ENCODE measurements at regions not wholly inside any gene's neighbourhood (a gene's known extent, or its start where the extent isn't known, plus 50 kb on each side); places are given as distances from the start of the nearest gene placed in this dataset.
A peak's percentile ranks its signal among the peaks of the same experiment; 100 is the strongest.

- 79 to 85% methylated on average over 2 of the region's 2 CpGs for WGBS, 2 donors
- TF ChIP-seq CTCF (IDR thresholded peaks at IDR 0.05; ENCODE audit: control extremely low read depth, extremely low read depth): no peak
- DNase-seq: peak in 1 of 3 donors; percentile 49
These were observed 338.4 kb downstream of the PRL start for GRCh38 chr6:21958428-21958827.

GRCh38 chr6:21961226-21961625 is 335.6 kb downstream of the PRL start:
- Histone ChIP-seq H3K36me3 (ENCODE audit: control insufficient read depth in 4 of 4, insufficient read depth in 4 of 4, low read length in 4 of 4) (no peaks in the 10 kb centered on the region), H3K27ac (ENCODE audit: low read depth in 1 of 2, low read length in 1 of 2) (no peak overlapping the region), H3K4me3 (no peak overlapping the region), H3K9ac (ENCODE audit: insufficient read depth in 1 of 2, low read length in 2 of 2) (no peak overlapping the region), H3K27me3 (ENCODE audit: control insufficient read depth in 3 of 3, insufficient read depth in 3 of 3, low read length in 2 of 3) (no peaks in the 10 kb centered on the region), H3K4me1 (ENCODE audit: control insufficient read depth in 5 of 5, insufficient read depth in 5 of 5, low read length in 5 of 5) (peaks cover 0 to 5% (median 2%) of the 10 kb centered on the region in 5 donors), H3K9me3 (ENCODE audit: control insufficient read depth in 4 of 4, insufficient read depth in 3 of 4, low read length in 3 of 4) (no peaks in the 10 kb centered on the region)
- DNase-seq: no peak
- TF ChIP-seq CTCF (IDR thresholded peaks at IDR 0.05; ENCODE audit: control extremely low read depth, extremely low read depth): no peak
- 95 to 96% methylated on average over 4 of the region's 4 CpGs for WGBS, 2 donors
- no peak for ATAC-seq (ENCODE audit: insufficient read depth, low FRiP score)

More at GRCh38 chr6:21958428-21958827, 338.4 kb downstream of the PRL start:
- Histone ChIP-seq H3K27me3 (ENCODE audit: control insufficient read depth in 3 of 3, insufficient read depth in 3 of 3, low read length in 2 of 3) (no peaks in the 10 kb centered on the region), H3K36me3 (ENCODE audit: control insufficient read depth in 4 of 4, insufficient read depth in 4 of 4, low read length in 4 of 4) (no peaks in the 10 kb centered on the region), H3K4me3 (no peak overlapping the region), H3K4me1 (ENCODE audit: control insufficient read depth in 5 of 5, insufficient read depth in 5 of 5, low read length in 5 of 5) (peaks cover 0 to 26% (median 11%) of the 10 kb centered on the region in 5 donors), H3K9me3 (ENCODE audit: control insufficient read depth in 4 of 4, insufficient read depth in 3 of 4, low read length in 3 of 4) (no peaks in the 10 kb centered on the region), H3K27ac (ENCODE audit: low read depth in 1 of 2, low read length in 1 of 2) (no peak overlapping the region), H3K9ac (ENCODE audit: insufficient read depth in 1 of 2, low read length in 2 of 2) (no peak overlapping the region)
- ATAC-seq (ENCODE audit: insufficient read depth, low FRiP score): no peak

GRCh38 chr6:21965016-21965415 is 331.8 kb downstream of the PRL start:
- H3K4me1 ChIP-seq (ENCODE audit: control insufficient read depth in 5 of 5, insufficient read depth in 5 of 5, low read length in 5 of 5): peaks cover 0 to 16% (median 4%) of the 10 kb centered on the region in 5 donors
- H3K9ac ChIP-seq (ENCODE audit: insufficient read depth in 1 of 2, low read length in 2 of 2): no peak overlapping the region
- H3K9me3 ChIP-seq (ENCODE audit: control insufficient read depth in 4 of 4, insufficient read depth in 3 of 4, low read length in 3 of 4): no peaks in the 10 kb centered on the region
- DNase-seq: peak in 1 of 3 donors; percentile 57
- no peak for TF ChIP-seq CTCF (IDR thresholded peaks at IDR 0.05; ENCODE audit: control extremely low read depth, extremely low read depth)
- H3K36me3 ChIP-seq (ENCODE audit: control insufficient read depth in 4 of 4, insufficient read depth in 4 of 4, low read length in 4 of 4): no peaks in the 10 kb centered on the region
- no peak overlapping the region for H3K4me3 ChIP-seq
- no peak overlapping the region for H3K27ac ChIP-seq (ENCODE audit: low read depth in 1 of 2, low read length in 1 of 2)
- no peak for ATAC-seq (ENCODE audit: insufficient read depth, low FRiP score)
- H3K27me3 ChIP-seq (ENCODE audit: control insufficient read depth in 3 of 3, insufficient read depth in 3 of 3, low read length in 2 of 3): no peaks in the 10 kb centered on the region
- 56 to 60% methylated on average over 3 of the region's 3 CpGs for WGBS, 2 donors

- WGBS, 2 donors: 82 to 88% methylated on average over 8 of the region's 8 CpGs
- H3K27me3 ChIP-seq (ENCODE audit: control insufficient read depth in 3 of 3, insufficient read depth in 3 of 3, low read length in 2 of 3): no peaks in the 10 kb centered on the region
- ATAC-seq (ENCODE audit: insufficient read depth, low FRiP score) (no peak), DNase-seq (no peak)
- H3K36me3 ChIP-seq (ENCODE audit: control insufficient read depth in 4 of 4, insufficient read depth in 4 of 4, low read length in 4 of 4): no peaks in the 10 kb centered on the region
- no peaks in the 10 kb centered on the region for H3K9me3 ChIP-seq (ENCODE audit: control insufficient read depth in 4 of 4, insufficient read depth in 3 of 4, low read length in 3 of 4)
- H3K4me1 ChIP-seq (ENCODE audit: control insufficient read depth in 5 of 5, insufficient read depth in 5 of 5, low read length in 5 of 5): peaks cover 0 to 21% (median 5%) of the 10 kb centered on the region in 5 donors
- no peak overlapping the region for H3K27ac ChIP-seq (ENCODE audit: low read depth in 1 of 2, low read length in 1 of 2)
- no peak overlapping the region for H3K9ac ChIP-seq (ENCODE audit: insufficient read depth in 1 of 2, low read length in 2 of 2)
- H3K4me3 ChIP-seq: no peak overlapping the region
- no peak for TF ChIP-seq CTCF (IDR thresholded peaks at IDR 0.05; ENCODE audit: control extremely low read depth, extremely low read depth)
These were observed 330.8 kb downstream of the PRL start for GRCh38 chr6:21965953-21966539.

Measured in lung (tissue), 11 donors.